HG03575 (cell line): ENCODE measurements at regions not wholly inside any gene's neighbourhood (a gene's known extent, or its start where the extent isn't known, plus 50 kb on each side); places are given as distances from the start of the nearest gene placed in this dataset.
"Not testable (repeated sequence)": the region's sequence is repeated elsewhere in the genome, so short reads cannot be mapped to it uniquely, and the experiment has no call there.

ENCODE experiments used
- ATAC-seq: cut with Tn5 transposase; IDR thresholded peaks from one replicate; pipeline ENCODE4 v1.9.1; 2021; ENCODE audit not compliant: unreplicated experiment, insufficient number of reproducible peaks, low FRiP score; ENCODE audit errors: extremely low read depth

DNA sequence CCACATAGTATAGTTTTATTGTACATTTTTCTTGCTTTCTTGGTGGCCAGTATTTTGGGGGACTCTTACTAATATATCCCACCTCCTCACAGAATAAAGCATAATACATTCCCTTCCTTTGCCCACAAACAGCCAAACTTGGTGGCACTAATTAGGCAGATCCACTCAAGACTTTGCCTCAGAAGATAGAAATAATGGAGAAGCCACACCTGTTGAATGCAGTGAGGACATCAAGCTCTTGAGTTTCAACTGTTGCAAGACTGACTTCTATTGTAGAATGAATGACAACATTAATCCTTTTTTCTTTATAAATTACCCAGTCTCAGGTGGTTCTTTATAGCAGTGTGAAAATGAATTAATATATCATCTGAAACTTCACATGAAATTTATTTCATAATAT is 1183.6 kb upstream of the ATXN8OS start:
- no peak for ATAC-seq

DNA sequence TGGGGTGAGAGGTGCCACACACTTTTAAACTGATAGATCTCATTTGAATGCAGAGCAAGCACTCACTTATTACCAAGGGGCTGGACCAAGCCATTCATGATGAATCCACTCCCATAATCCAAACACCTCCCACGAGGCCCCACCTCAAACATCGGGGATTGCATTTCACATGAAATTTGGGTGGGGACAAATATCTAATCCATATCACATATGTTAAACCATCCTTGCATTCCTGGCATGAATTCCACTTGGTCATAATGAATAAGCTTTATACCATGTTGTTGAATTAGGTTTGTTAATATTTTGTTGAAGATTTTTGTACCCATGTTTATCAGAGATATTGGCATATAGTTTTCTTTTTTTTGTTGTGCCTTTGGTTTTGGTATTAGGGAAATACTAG is 1198.7 kb upstream of the ATXN8OS start:
- ATAC-seq = no peak

DNA sequence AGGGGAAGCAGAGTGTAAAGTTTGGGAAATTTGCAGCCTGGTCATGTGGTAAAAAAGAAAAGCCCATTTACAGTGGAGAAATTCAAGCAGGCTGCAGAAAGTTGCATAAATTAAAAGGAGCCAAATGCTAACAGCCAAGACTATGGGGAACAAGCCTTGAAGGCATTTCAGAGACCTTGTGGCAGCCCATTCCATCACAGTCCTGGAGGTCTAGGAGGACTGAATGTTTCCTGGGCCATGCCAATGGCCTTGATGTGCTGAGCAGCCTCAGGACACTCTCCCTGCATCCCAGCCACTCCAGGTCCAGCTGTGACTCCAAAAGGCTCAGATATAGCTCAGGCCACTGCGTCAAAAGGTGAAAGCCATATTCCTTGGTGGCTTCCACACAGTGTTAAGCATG is 1202.4 kb upstream of the ATXN8OS start:
- no peak for ATAC-seq

DNA sequence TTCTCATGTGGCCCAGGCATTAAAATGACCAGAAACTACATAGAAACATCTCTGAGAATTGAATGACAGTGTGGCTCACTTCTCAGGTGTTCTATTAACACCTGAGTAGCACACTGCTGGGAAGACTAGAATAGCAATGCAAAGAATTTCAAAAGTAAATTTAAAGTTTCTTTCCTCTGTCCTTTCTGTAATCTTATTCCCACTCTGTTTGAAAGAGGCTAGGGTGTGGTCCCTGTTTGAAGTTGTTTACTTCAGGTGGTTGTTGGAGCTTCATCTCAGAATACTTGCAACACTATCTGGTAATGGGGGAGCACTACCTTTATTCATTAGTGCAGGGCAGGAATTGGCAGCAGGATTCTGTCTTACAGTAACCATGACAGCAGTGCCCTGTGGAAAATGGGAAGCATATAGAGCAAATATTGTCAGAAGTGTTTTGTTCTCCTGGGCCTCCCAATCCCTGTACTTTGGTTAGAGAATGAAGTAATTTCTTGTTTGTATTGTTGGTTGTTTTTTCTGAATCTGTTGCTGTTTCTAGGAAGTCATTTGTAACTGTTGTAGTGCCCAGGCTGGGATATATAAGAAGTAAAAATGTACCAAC is 1210.2 kb upstream of the ATXN8OS start:
- ATAC-seq = no peak

DNA sequence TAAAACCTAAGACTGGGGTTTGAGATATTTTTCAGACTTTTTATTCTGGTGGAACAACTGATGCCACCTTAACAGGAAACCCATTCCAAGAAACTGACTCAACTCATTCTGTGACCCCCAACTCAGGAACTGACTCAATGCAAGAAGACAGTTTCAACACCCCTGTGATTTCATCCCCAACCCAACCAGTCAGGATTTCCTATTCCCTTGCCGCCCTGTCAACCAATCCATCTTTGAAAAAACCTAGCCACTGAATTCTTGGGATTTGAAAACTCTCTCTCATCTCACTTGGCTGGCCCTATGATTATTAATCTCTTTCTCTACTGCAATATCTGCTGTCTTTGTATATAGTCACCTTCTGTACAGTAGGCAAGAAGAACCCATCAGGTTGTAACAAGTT is 1211.9 kb upstream of the ATXN8OS start:
- no peak for ATAC-seq

DNA sequence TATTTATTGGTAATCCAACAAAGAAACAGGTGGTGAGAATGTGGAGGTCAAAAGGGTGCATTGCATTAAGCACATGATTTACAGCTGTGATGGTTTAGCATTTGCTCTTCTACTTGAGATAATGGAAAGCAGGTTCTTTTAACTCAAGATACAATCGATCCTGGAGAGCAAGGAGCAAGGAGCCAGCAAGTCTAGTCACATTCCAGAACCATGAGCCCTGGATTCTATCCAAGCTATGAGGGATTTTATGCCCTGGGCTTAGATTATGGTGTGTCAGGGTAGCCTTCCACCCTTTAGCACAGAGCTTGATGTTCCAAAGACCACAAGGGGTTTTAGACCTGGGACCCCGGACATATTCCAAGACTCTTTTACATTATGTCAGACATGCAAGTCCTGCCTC is 1213.9 kb upstream of the ATXN8OS start:
- not testable (repeated sequence) for ATAC-seq

DNA sequence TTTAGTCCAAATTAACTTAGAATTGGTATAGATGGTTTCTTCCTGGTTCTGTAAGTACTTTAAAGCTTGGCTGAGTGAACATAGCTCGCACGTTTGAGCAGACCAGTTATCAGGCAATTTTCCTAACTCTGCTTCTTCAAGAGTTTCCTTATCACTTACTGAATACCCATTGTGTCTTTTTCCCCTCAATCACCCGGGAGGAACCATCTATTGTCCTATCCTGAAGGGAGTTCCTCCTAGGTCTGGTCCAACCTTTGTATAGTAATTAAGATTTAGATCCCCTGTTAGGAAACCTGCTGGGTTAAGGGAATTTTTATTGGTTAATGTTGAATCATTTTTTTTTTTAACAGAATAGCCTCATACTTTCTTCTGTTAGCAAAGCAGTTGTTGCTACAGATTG is 1215.0 kb upstream of the ATXN8OS start:
- ATAC-seq = not testable (repeated sequence)

DNA sequence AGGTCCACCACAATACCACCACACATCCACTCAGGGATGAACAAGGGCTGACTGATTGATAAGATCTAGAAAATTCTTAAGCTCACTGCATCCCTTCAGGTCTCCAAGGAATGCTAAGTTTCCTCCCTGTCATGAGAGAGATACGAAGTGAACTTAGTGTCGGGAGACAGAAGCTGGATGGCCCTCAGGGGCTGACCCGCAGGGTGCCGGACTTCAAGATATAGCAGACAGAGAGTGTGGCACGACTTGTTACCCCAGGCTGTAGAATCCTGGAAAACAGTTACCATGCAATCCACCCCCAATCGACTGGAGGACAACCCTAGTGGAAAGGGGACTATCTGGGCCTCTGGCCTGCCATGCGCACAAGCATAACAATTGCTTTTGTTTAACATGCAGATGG is 1217.5 kb upstream of the ATXN8OS start:
- not testable (repeated sequence) for ATAC-seq

DNA sequence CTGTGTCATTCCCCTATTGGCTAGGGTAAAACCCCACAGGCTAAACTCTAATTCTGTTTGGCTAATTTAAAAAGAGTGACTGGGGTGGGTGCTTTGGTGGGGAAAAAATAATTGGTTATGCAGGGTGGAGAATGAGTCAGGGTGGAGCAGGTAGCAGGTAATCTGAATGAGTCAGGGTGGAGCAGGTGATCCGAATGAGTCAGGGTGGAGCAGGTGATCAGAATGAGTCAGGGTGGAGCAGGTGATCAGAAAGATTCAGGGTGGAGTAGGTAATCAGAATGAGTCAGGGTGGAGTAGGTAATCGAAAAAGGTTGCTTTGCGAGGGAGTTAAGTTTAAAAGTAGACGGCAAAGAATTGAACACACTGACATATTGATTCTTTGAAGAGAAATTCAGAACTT is 1218.8 kb upstream of the ATXN8OS start:
- ATAC-seq = no peak

DNA sequence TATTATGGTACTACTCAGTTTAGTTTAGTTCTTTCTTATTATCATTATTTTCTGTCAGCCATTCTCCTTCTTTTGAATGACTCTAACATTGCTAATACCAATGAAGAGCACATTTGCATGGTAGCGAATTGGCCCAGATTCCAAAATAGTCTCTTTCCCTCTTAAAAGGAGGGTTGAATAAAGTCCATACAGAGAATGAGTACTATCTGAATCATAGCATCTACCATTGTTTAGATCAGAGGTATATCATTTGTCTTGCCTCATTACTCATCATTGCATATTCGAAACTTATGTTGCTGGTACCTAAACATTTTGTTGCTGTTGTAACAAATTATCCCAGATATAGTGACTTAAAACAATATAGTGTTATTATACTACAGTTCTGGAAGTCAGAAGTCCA is 1235.3 kb upstream of the ATXN8OS start:
- no peak for ATAC-seq

DNA sequence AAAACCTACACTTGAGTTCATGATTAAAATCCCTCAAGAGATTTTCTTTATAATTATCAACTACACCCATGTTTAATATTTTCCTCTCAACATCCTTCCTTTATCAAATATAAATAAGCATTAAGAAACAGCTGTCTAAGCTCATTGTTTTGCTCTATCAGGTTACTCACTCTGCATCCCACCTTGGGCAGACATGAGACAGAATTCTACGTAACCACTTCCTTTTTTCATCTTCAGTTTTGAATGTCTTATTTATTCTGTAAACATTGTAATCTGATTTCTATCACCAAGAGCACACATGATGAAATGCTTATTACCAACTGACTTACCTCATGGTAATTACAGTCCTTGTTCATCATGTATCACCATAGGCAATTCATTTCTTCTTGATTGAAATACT is 1256.6 kb upstream of the ATXN8OS start:
- no peak for ATAC-seq

DNA sequence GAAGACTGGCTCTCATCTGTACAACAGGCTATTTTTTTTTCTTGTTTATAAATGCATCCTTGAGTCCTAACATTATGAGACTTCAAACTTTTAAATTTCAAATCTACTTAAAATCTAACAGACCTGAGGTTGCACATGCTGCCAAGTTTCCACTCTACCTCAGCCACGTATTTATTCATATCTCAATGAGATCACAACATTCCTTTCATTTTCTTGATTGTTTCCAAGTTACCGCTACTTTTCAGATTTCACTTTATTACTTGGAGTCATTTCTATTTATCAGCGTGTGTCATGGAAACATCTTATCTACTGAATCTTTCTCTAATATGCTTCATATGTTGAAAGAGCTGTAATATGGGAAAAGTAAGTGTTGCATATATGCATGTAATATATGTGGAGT is 1257.5 kb upstream of the ATXN8OS start:
- no peak for ATAC-seq

DNA sequence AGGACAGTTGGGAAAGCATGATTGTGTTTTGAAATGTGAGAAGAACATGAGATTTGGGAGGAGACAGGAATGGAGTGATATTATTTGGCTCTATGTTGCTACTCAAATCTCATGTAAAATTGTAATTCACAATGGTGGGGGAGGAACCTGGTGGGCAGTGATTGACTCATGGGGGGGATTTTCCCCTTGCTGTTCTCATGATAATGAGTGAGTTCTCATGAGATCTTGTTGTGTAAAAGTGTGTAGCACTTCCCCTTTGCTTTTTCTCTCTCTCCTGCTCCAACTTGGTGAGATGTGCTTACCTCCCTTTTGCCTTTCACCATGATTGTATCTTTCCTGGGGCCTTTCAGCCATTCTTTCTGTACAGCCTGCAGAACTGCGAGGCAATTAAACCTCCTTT is 1261.0 kb upstream of the ATXN8OS start:
- no peak for ATAC-seq

DNA sequence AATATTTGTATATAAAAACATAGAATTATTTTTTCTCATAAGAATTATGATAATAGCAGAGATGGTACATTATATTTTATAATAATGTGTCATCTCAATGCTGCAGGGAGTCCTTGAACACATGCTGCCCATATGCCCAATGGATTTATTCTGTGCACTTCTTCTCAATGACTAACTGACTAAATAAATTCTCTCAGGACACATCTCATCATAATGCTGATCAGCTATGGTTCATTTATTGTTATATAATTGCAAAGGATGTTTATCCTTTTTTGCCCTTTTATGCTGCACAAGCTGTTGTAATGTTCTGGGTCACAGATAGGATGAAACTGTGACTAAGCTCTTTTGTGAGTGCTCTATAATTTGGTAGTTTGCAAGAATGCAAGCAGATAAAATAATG is 1273.3 kb upstream of the ATXN8OS start:
- ATAC-seq = no peak

DNA sequence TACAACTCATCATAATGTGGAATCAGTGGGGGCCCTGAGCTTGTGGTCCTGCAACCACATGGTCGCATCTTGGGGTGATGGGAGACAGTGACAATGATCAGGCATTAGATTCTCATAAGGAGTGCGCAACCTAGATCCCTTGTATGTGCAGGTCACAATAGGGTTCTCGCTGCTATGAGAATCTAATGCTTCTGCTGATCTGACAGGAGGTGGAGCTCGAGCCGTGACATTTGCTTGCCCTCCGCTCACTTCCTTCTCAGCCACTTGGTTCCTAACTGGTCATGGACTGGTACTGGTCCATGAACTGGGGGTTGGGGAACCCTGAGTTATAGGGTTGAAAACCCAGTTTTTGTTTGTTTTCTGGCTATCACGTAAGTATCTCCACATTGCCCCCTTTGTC is 1290.9 kb upstream of the ATXN8OS start:
- no peak for ATAC-seq

DNA sequence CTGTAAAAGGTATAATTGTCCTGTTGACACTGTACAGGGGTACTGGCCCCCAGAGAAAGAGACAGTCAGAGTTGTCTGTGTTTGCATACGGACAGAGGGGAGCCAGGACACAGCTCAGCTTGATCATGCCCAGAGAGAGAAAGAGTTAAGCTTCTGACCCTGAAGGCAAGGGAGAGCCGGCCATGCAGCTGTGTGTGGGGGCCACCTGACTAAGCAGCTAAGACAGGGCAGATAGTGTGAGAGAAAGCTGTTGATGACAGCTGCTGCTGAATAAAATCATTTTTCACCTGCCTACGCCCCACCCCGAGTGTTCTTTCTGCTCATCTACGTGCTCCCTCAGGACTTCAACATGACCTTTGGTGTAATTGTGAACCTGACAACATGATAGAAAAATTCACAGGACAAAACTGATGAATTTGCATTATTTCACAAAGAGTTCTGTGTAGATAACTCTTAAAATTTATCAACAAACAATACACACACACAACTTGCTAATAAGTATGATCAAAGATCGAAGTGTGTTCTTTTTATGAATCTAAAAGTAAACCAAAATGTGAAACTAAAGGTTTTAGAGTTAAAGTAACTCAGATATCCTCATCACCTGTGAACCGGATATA is 1294.3 kb upstream of the ATXN8OS start:
- no peak for ATAC-seq

DNA sequence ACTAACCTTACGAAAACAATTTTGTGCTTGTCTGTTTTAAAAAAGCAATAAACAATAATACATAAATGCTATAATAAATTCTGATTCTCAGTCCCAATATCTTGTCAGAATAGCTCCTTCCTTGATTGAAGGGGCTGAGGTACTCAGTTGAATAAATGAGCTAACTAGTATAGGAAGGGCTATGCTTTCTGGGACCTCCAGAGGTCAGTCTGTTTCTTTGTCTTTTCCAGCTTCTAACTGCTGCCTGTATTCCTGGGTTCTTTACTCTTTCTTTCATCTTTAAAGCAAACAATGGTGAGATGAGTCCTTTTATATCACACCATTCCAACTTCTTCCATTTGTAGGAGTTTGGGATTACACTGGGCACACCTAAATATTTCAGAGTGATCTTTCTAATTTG is 1297.0 kb upstream of the ATXN8OS start:
- no peak for ATAC-seq

DNA sequence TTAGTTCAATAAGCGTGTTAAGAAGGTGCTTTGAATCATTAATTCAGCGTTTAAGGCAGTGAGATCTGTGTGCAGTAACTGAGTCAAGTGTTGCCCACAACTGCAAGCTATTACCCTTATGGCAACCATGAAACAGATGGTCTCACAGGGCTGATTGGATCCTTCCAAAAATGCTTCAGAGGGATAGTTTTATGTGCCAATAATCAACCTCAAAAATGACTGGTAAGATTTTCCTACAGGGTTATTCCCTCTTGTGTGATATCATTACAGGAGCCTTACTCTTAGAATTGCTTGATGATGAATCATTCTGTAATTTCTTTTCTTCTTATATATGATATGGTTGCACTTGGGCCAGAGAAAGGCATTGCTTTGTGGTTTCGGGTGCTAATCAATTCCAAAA is 1299.2 kb upstream of the ATXN8OS start:
- no peak for ATAC-seq

DNA sequence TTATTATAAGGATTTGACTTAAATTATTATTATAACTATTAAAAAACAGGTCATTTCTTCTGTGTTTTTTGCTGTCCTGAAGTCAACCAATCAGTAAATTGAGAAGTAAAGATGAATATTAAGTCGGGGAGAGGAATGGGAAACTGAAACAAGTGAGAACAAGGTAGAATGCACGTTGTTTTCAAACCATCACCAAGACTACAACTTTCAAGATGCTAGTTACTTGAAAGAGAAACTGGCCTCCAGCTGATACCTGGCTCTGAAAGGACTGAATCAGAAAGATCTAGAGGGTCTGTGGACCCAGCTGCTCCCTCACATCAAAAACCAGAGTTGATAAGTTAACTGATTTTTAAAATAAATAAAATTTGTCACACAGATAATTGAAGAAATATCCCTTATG is 1301.5 kb upstream of the ATXN8OS start:
- ATAC-seq = no peak

DNA sequence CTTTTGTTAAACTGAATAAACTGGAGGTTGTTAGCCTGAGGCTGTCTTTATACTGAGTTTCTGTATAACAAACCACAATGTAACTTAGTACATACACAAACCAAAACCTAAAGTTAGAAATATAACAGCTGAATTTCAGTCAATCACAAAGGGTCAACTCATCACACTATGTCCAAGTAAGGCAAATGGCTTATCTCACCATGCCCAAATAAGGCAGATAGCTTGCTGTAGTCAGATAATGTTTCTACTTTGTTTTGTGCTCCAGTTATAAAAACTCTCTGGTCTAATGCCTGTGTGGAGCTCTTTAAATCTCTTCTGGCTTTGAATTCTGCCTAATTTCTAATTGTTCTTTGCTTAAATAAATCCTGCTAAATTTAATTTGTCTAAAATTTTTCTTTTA is 1323.4 kb upstream of the ATXN8OS start:
- ATAC-seq = no peak

DNA sequence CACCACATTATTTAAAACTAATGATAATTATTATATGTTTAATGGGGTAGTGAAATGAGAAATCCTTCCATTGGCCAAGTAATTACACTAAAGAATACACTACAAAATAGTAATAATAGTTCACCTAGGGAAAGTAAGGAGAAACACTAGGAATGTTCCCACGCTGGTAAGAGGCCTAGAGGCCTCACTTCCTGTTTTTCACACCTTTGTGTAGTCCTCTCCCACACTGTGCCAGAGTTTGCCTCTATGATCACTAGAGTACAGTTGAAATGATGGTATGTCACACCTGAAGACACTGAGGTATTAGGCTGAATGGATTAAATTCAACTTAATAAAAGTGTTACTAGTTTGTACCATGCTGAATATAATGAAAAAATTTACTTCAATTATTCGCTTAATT is 1348.0 kb upstream of the ATXN8OS start:
- no peak for ATAC-seq
